RKO (cell line): ENCODE measurements at regions not wholly inside any gene's neighbourhood (a gene's known extent, or its start where the extent isn't known, plus 50 kb on each side); places are given as distances from the start of the nearest gene placed in this dataset.
"Not testable (repeated sequence)": the region's sequence is repeated elsewhere in the genome, so short reads cannot be mapped to it uniquely, and the experiment has no call there.

Experiments used
- DNase-seq: peaks from one replicate; pipeline ENCODE4 v3.0.0-alpha.2; 2016; ENCODE audit warnings: low spot score

- no peak for DNase-seq
Observed at GRCh38 chr19:31529121-31529520, 179.9 kb upstream of the TSHZ3 start.

- DNase-seq = peak; percentile 8
Observed at GRCh38 chr19:31530781-31531180, 181.5 kb upstream of the TSHZ3 start.

GRCh38 chr19:31531326-31531725, 182.1 kb upstream of the TSHZ3 start:
- no peak for DNase-seq

- no peak for DNase-seq
Observed at GRCh38 chr19:31532034-31532433, 182.8 kb upstream of the TSHZ3 start.

GRCh38 chr19:31533114-31533513, 183.9 kb upstream of the TSHZ3 start:
- no peak for DNase-seq

- no peak for DNase-seq
Observed at GRCh38 chr19:31534231-31534630, 185.0 kb upstream of the TSHZ3 start.

- DNase-seq = no peak
Observed at GRCh38 chr19:31534786-31535657, 185.8 kb upstream of the TSHZ3 start.

- no peak for DNase-seq
Observed at GRCh38 chr19:31535691-31536460, 186.6 kb upstream of the TSHZ3 start.

- no peak for DNase-seq
Observed at GRCh38 chr19:31537136-31537535, 187.9 kb upstream of the TSHZ3 start.

GRCh38 chr19:31537902-31538301, 188.7 kb upstream of the TSHZ3 start:
- not testable (repeated sequence) for DNase-seq

GRCh38 chr19:31538879-31539278, 189.6 kb upstream of the TSHZ3 start:
- no peak for DNase-seq

GRCh38 chr19:31539386-31539785, 190.2 kb upstream of the TSHZ3 start:
- DNase-seq = no peak

GRCh38 chr19:31541396-31541795, 192.2 kb upstream of the TSHZ3 start:
- DNase-seq = no peak

GRCh38 chr19:31543456-31543855, 194.2 kb upstream of the TSHZ3 start:
- DNase-seq = no peak

- DNase-seq = no peak
Observed at GRCh38 chr19:31545777-31546176, 196.5 kb upstream of the TSHZ3 start.

GRCh38 chr19:31546205-31546960, 197.1 kb upstream of the TSHZ3 start:
- DNase-seq = no peak

- DNase-seq = no peak
Observed at GRCh38 chr19:31548941-31549340, 199.7 kb upstream of the TSHZ3 start.

GRCh38 chr19:31553112-31553845, 204.0 kb upstream of the TSHZ3 start:
- no peak for DNase-seq

- DNase-seq = no peak
Observed at GRCh38 chr19:31553846-31554215, 204.6 kb upstream of the TSHZ3 start.

GRCh38 chr19:31554360-31554759, 205.1 kb upstream of the TSHZ3 start:
- no peak for DNase-seq

- no peak for DNase-seq
Observed at GRCh38 chr19:31555634-31556215, 206.5 kb upstream of the TSHZ3 start.

GRCh38 chr19:31559494-31559893, 210.3 kb upstream of the TSHZ3 start:
- DNase-seq = no peak
